ENCODE measurements at regions not wholly inside any gene's neighbourhood (a gene's known extent, or its start where the extent isn't known, plus 50 kb on each side); places are given as distances from the start of the nearest gene placed in this dataset.

DNA sequence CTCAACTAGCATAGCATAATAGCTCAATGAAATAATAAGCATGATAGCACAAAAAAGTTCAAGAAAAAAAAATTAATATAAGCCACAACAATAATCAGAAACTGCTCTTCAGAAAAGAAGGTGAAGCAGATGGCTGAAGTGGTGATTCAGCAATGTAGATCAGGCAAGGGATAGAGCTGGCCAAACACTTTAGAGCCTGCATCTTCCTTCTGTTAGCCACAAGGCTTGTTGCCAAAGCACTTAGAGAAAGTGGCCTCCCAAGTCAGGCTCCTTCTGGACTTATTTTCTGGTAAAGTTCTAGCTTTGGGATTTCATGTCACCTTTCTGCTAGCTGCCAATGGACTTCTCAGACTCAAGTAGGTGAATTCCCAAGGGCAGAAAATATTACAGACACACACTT, 60.3 kb upstream of the C1orf87 start:
- DNase-seq (ENCODE audit: low spot score in 2 of 2) = no peak
- Histone ChIP-seq H3K4me1 (peaks cover 5% of the 10 kb centered on the region), H3K4me3 (no peak overlapping the region), H3K36me3 (no peaks in the 10 kb centered on the region), H3K9me3 (no peaks in the 10 kb centered on the region), H3K27ac (peak overlapping the region; percentile 5), H3K27me3 (no peaks in the 10 kb centered on the region)
- TF ChIP-seq POLR2A (IDR thresholded peaks at IDR 0.05) = no peak
- TF ChIP-seq EP300 (IDR thresholded peaks at IDR 0.05) = no peak
- no peak for TF ChIP-seq CTCF (IDR thresholded peaks at IDR 0.05)
- no peak for TF ChIP-seq POLR2AphosphoS5 (IDR thresholded peaks at IDR 0.05)

DNA sequence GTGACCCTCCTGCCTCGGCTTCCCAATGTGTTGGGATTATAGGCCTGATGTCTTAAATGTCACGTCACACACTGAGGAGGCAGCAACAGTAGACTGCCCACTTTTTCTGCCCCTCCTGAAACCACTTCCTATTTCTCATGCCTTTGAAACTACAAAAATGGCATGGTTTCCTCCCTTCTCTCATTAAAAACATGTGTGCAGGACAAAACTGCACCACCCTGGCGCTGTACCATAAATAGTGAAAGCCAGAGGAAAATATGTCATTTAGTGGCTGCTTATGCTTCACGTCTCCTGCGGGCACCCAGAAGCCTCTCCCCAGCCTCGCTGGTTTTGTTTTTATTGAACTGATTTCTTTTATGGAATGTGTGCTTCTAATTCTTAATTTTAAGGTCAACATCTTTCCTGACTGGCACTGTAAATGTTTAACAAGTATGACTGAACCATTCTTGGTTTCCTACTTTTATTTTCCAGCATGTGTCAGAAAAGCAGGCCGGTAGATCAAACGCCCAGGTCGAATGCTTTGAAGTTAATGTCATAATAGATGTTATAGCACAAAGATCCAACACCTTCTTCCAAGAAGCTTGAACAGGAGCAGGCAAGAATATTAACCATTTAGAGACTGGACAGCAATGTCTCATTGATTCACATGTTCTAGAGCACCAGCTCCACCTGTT, 59.6 kb upstream of the C1orf87 start:
- TF ChIP-seq POLR2A (IDR thresholded peaks at IDR 0.05) (no peak), CTCF (IDR thresholded peaks at IDR 0.05) (no peak), POLR2AphosphoS5 (IDR thresholded peaks at IDR 0.05) (no peak), EP300 (IDR thresholded peaks at IDR 0.05) (no peak)
- Histone ChIP-seq H3K27ac (peak overlapping the region; percentile 5), H3K4me3 (no peak overlapping the region), H3K4me1 (peaks cover 5% of the 10 kb centered on the region), H3K27me3 (no peaks in the 10 kb centered on the region), H3K36me3 (no peaks in the 10 kb centered on the region), H3K9me3 (no peaks in the 10 kb centered on the region)
- WGBS = 23% methylated on average over 9 of the region's 9 CpGs
- DNase-seq (ENCODE audit: low spot score in 2 of 2) = peak in 1 of 2 donors; percentile 58

DNA sequence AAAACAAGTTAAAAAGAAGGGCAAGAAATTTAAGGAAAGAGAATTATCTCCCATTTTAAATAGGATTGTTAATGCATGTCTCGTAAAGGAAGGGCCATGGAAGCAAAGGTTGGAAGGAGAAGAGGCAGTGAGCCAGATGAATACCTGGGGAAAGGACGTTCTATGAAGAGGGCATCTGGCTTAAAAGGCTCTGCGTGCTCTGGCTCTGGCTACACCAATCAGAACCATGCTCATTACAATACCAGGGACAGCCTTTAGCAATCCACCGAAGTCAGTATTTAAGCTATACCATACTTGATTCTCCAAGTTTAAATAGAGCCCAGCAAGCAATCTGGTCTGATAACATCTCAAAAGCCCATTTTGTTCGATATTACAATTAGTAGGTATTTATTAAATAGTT, 58.5 kb upstream of the C1orf87 start:
- H3K4me3 ChIP-seq = no peak overlapping the region
- no peaks in the 10 kb centered on the region for H3K36me3 ChIP-seq
- H3K4me1 ChIP-seq = peaks cover 5% of the 10 kb centered on the region
- H3K27me3 ChIP-seq = no peaks in the 10 kb centered on the region
- whole genome bisulfite sequencing = 86% methylated on average over 5 of the region's 5 CpGs
- H3K27ac ChIP-seq = no peak overlapping the region
- TF ChIP-seq CTCF (IDR thresholded peaks at IDR 0.05) = no peak
- TF ChIP-seq POLR2AphosphoS5 (IDR thresholded peaks at IDR 0.05) = no peak
- no peak for TF ChIP-seq POLR2A (IDR thresholded peaks at IDR 0.05)
- TF ChIP-seq EP300 (IDR thresholded peaks at IDR 0.05) = no peak
- no peaks in the 10 kb centered on the region for H3K9me3 ChIP-seq
- DNase-seq (ENCODE audit: low spot score in 2 of 2) = no peak

- no peaks in the 10 kb centered on the region for H3K9me3 ChIP-seq
- no peak for DNase-seq (ENCODE audit: low spot score in 2 of 2)
- no peaks in the 10 kb centered on the region for H3K27me3 ChIP-seq
- TF ChIP-seq EP300 (IDR thresholded peaks at IDR 0.05) (no peak), CTCF (IDR thresholded peaks at IDR 0.05) (no peak), POLR2AphosphoS5 (IDR thresholded peaks at IDR 0.05) (no peak), POLR2A (IDR thresholded peaks at IDR 0.05) (no peak)
- H3K27ac ChIP-seq = no peak overlapping the region
- 67% methylated on average over 3 of the region's 3 CpGs for WGBS
- peaks cover 5% of the 10 kb centered on the region for H3K4me1 ChIP-seq
- no peak overlapping the region for H3K4me3 ChIP-seq
- H3K36me3 ChIP-seq = no peaks in the 10 kb centered on the region
Observed at GRCh38 chr1:60130703-60131102, 57.1 kb upstream of the C1orf87 start.

GRCh38 chr1:60129911-60130310, 56.3 kb upstream of the C1orf87 start:
- Histone ChIP-seq H3K9me3 (no peaks in the 10 kb centered on the region), H3K27me3 (no peaks in the 10 kb centered on the region), H3K27ac (no peak overlapping the region), H3K36me3 (no peaks in the 10 kb centered on the region), H3K4me3 (no peak overlapping the region), H3K4me1 (peaks cover 5% of the 10 kb centered on the region)
- no peak for TF ChIP-seq CTCF (IDR thresholded peaks at IDR 0.05)
- TF ChIP-seq EP300 (IDR thresholded peaks at IDR 0.05) = no peak
- TF ChIP-seq POLR2AphosphoS5 (IDR thresholded peaks at IDR 0.05) = no peak
- no peak for DNase-seq (ENCODE audit: low spot score in 2 of 2)
- WGBS = 65% methylated on average over 4 of the region's 4 CpGs

All from suprapubic skin (tissue), 4 donors.